Nephron (organoid): ENCODE measurements at regions not wholly inside any gene's neighbourhood (a gene's known extent, or its start where the extent isn't known, plus 50 kb on each side); places are given as distances from the start of the nearest gene placed in this dataset.

Experiments used
- H3K27ac Mint-ChIP-seq, 3 experiments: 2 replicates each; pipeline ENCODE4 v1.8.0; 2020; ENCODE audit warnings: mixed read lengths in 3 of 3, mild to moderate bottlenecking in 2 of 3, moderate library complexity in 1 of 3
- H3K27me3 Mint-ChIP-seq: 2 replicates; pipeline ENCODE4 v1.8.0; 2021; ENCODE audit warnings: low read depth, mild to moderate bottlenecking, moderate library complexity, mixed read lengths
- H3K36me3 Mint-ChIP-seq: 2 replicates; pipeline ENCODE4 v1.8.0; 2020; ENCODE audit warnings: low read depth, mixed read lengths
- H3K4me1 Mint-ChIP-seq: 2 replicates; pipeline ENCODE4 v1.8.0; 2020; ENCODE audit warnings: mixed read lengths
- H3K4me3 Mint-ChIP-seq, 3 experiments: 2 replicates each; pipeline ENCODE4 v1.8.0; 2020; ENCODE audit warnings: mild to moderate bottlenecking in 3 of 3, mixed read lengths in 3 of 3, moderate library complexity in 2 of 3
- H3K9me3 Mint-ChIP-seq: 2 replicates; pipeline ENCODE4 v1.8.0; 2020; ENCODE audit warnings: mixed read lengths
- CTCF ChIP-seq, 3 experiments: fragments of 200-600 bp; sonication (generic); IDR thresholded peaks; one replicate each; pipeline ENCODE4 v1.5.0; 2021; ENCODE audit warnings: antibody characterized with exemption in 3 of 3; ENCODE audit not compliant: unreplicated experiment in 3 of 3

GRCh38 chr11:15770798-15771414 lies 585.4 kb downstream of the SOX6 start:
- TF ChIP-seq CTCF (IDR thresholded peaks at IDR 0.05; ENCODE audit: unreplicated experiment in 3 of 3): peak; percentile 33 to 50 (median 35)
- peaks cover 10% of the 10 kb centered on the region for H3K9me3 Mint-ChIP-seq
- H3K27me3 Mint-ChIP-seq: no peaks in the 10 kb centered on the region
- H3K4me1 Mint-ChIP-seq: peaks cover 35% of the 10 kb centered on the region
- H3K36me3 Mint-ChIP-seq: no peaks in the 10 kb centered on the region
- no peak overlapping the region for H3K4me3 Mint-ChIP-seq
- H3K27ac Mint-ChIP-seq: no peak overlapping the region

- H3K4me3 Mint-ChIP-seq: no peak overlapping the region
- H3K4me1 Mint-ChIP-seq: peaks cover 43% of the 10 kb centered on the region
- no peak for TF ChIP-seq CTCF (IDR thresholded peaks at IDR 0.05; ENCODE audit: unreplicated experiment in 3 of 3)
- peaks cover 3% of the 10 kb centered on the region for H3K9me3 Mint-ChIP-seq
- peak overlapping the region in 1 of 3 experiments; percentile 83 for H3K27ac Mint-ChIP-seq
- no peaks in the 10 kb centered on the region for H3K36me3 Mint-ChIP-seq
- no peaks in the 10 kb centered on the region for H3K27me3 Mint-ChIP-seq
Measured at GRCh38 chr11:15772547-15772946, 583.8 kb downstream of the SOX6 start.

DNA sequence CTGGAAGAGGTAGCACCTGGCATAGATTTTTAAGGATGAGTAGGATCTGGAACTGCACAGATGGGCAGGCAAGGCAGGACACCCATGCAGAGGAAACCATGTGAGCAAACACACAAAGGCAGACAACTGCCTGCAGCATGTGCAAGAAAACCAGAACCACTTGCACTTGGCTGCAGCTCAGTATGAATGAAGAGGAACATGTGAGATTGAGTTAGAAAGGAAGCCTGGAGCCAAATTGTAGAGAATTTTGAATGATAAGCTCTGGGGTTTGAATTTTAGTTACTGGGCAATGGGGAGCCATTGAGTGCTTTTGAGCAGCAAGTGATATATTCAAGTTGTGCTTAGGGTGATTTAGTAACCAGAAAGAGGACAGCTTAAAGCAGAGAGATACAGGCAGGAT lies 583.4 kb downstream of the SOX6 start:
- no peaks in the 10 kb centered on the region for H3K27me3 Mint-ChIP-seq
- peaks cover 3% of the 10 kb centered on the region for H3K9me3 Mint-ChIP-seq
- peak overlapping the region in 2 of 3 experiments; percentile 3 to 83 for H3K27ac Mint-ChIP-seq
- TF ChIP-seq CTCF (IDR thresholded peaks at IDR 0.05; ENCODE audit: unreplicated experiment in 3 of 3): no peak
- H3K4me1 Mint-ChIP-seq: peaks cover 43% of the 10 kb centered on the region
- no peak overlapping the region for H3K4me3 Mint-ChIP-seq
- H3K36me3 Mint-ChIP-seq: no peaks in the 10 kb centered on the region

DNA sequence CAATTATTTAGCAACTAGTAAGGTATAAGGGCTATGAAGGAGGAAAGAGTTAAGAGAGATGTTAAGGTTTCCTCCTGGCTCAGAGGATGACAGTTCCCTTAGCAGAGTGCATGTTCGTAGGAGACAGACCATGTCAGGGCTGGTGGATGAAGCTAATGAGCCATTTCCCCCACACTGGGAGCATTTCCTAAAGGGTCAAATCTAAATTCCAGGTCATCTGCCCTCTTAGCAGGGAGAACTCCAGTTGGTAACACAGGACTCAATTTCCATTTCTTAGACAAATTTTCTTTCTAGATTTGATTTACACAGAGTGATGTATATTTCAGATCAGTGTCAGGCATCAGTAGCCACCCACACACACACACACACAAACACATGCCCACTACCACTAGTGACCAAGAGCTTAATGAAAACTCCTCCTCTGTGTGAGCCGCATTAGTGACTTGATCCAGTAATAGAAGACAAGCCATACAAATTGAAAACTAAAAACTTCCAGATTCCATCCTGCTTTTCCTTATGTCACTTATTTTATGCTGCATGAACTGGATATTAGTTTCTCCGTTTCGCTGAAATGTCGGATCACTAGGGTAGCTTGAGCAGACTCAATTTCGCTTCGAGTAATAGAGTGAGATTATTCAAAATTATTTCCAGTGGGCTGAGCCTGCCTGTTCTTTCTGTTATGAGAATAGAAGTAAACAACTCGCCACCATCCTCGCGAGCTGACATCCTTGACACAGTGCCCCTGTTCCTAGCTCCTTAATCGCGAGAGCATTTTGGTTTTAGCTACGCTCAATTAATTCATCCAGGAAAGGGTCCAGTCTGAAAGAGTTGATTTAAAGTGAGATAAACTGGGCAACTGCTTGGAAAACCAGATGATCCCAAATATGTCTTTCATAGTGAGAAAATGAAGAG lies 582.6 kb downstream of the SOX6 start:
- Mint-ChIP-seq H3K27me3 (no peaks in the 10 kb centered on the region), H3K4me3 (peak overlapping the region in 2 of 3 experiments; percentile 31 to 50), H3K36me3 (no peaks in the 10 kb centered on the region), H3K4me1 (peaks cover 43% of the 10 kb centered on the region), H3K9me3 (peaks cover 2% of the 10 kb centered on the region), H3K27ac (peak overlapping the region; percentile 83 to 92 (median 90))
- no peak for TF ChIP-seq CTCF (IDR thresholded peaks at IDR 0.05; ENCODE audit: unreplicated experiment in 3 of 3)

GRCh38 chr11:15774388-15774939 lies 581.9 kb downstream of the SOX6 start:
- H3K4me1 Mint-ChIP-seq: peaks cover 40% of the 10 kb centered on the region
- no peak for TF ChIP-seq CTCF (IDR thresholded peaks at IDR 0.05; ENCODE audit: unreplicated experiment in 3 of 3)
- no peaks in the 10 kb centered on the region for H3K27me3 Mint-ChIP-seq
- no peaks in the 10 kb centered on the region for H3K36me3 Mint-ChIP-seq
- H3K4me3 Mint-ChIP-seq: peak overlapping the region in 1 of 3 experiments; percentile 39
- no peaks in the 10 kb centered on the region for H3K9me3 Mint-ChIP-seq
- H3K27ac Mint-ChIP-seq: peak overlapping the region; percentile 83 to 92 (median 90)
